IMR-90 (cell line): ENCODE measurements at regions not wholly inside any gene's neighbourhood (a gene's known extent, or its start where the extent isn't known, plus 50 kb on each side); places are given as distances from the start of the nearest gene placed in this dataset.

Source experiments
- ATAC-seq: fragments of 200-7000 bp; cut with Tn5 transposase; 2 replicates; pipeline ENCODE4 v1.9.1; 2020; ENCODE audit warnings: low read depth, mild to moderate bottlenecking, moderate library complexity
- BruUV-seq: library from RNA; stranded (reverse); fragments of 400-500 nt; replicated peaks from 2 replicates; lab custom pipeline; 2021; lab: Mats Ljungman, UMichigan
- CTCF ChIA-PET: fragments of 300-600 bp; formaldehyde crosslinking; extraction: SDS; loops from one replicate; lab custom pipeline; 2021; ENCODE audit warnings: antibody characterized with exemption; lab: Yijun Ruan, JAX
- POLR2A ChIA-PET: fragments of 300-600 bp; sonication (Branson Sonifier 250); formaldehyde crosslinking; loops from one replicate; lab custom pipeline; 2022; ENCODE audit warnings: antibody characterized with exemption; ENCODE audit not compliant: unreplicated experiment; lab: Charles Lee
- DNase-seq: peaks from one replicate; pipeline ENCODE4 v3.0.0; 2013
- H2AFZ ChIP-seq: replicated peaks from 2 replicates; pipeline ENCODE3; 2013; ENCODE audit warnings: low read length, mild to moderate bottlenecking; ENCODE audit not compliant: poor library complexity
- H2AK5ac ChIP-seq: 2 replicates; pipeline ENCODE4 v1.6.1; 2013; ENCODE audit warnings: low read depth, low read length, inconsistent platforms
- H2AK9ac ChIP-seq: replicated peaks from 2 replicates; pipeline ENCODE3; 2013; ENCODE audit warnings: mild to moderate bottlenecking, low read depth, low read length, moderate library complexity; ENCODE audit not compliant: poor library complexity
- H2BK120ac ChIP-seq: 2 replicates; pipeline ENCODE4 v1.6.1; 2013; ENCODE audit warnings: low read depth, low read length, inconsistent platforms
- H2BK15ac ChIP-seq: 3 replicates; pipeline ENCODE4 v1.6.1; 2013; ENCODE audit warnings: low read depth, low read length, inconsistent platforms
- H2BK20ac ChIP-seq: 2 replicates; pipeline ENCODE4 v1.6.1; 2013; ENCODE audit warnings: low read depth, mild to moderate bottlenecking, inconsistent platforms, low read length, moderate library complexity
- H2BK5ac ChIP-seq: 2 replicates; pipeline ENCODE4 v1.6.1; 2013; ENCODE audit warnings: mild to moderate bottlenecking, low read depth, low read length, inconsistent platforms; ENCODE audit not compliant: poor library complexity, severe bottlenecking
- H3K14ac ChIP-seq: replicated peaks from 2 replicates; pipeline ENCODE4 v1.6.1; 2013; ENCODE audit warnings: low read depth, low read length, inconsistent platforms
- H3K18ac ChIP-seq: 2 replicates; pipeline ENCODE4 v1.6.1; 2013; ENCODE audit warnings: low read depth, low read length, control low read depth
- H3K23ac ChIP-seq: 2 replicates; pipeline ENCODE4 v1.6.1; 2013; ENCODE audit warnings: low read depth, low read length, inconsistent platforms
- H3K27ac ChIP-seq: 2 replicates; pipeline ENCODE4 v1.5.1; 2013; ENCODE audit warnings: mild to moderate bottlenecking, control low read depth, low read length; ENCODE audit not compliant: insufficient read depth
- H3K27me3 ChIP-seq: 2 replicates; pipeline ENCODE4 v1.6.1; 2013; ENCODE audit warnings: low read length; ENCODE audit not compliant: control insufficient read depth, insufficient read depth
- H3K36me3 ChIP-seq: 2 replicates; pipeline ENCODE4 v1.6.1; 2013; ENCODE audit warnings: low read length, mixed read lengths; ENCODE audit not compliant: control insufficient read depth, insufficient read depth
- H3K4ac ChIP-seq: 2 replicates; pipeline ENCODE4 v1.6.1; 2013; ENCODE audit warnings: low read depth, low read length, inconsistent platforms
- H3K4me1 ChIP-seq: 2 replicates; pipeline ENCODE4 v1.6.1; 2013; ENCODE audit warnings: low read length, mixed read lengths; ENCODE audit not compliant: control insufficient read depth, insufficient read depth
- H3K4me2 ChIP-seq: 2 replicates; pipeline ENCODE4 v1.6.1; 2013; ENCODE audit warnings: low read depth, mild to moderate bottlenecking, control low read depth, low read length, moderate library complexity
- H3K4me3 ChIP-seq: 2 replicates; pipeline ENCODE4 v1.5.1; 2013; ENCODE audit warnings: low read depth, mild to moderate bottlenecking, control low read depth, low read length, moderate library complexity; ENCODE audit not compliant: insufficient read depth
- H3K56ac ChIP-seq: 2 replicates; pipeline ENCODE4 v1.6.1; 2013; ENCODE audit warnings: low read length, inconsistent platforms; ENCODE audit not compliant: insufficient read depth; ENCODE audit errors: extremely low read depth
- H3K79me1 ChIP-seq, 2 experiments: 2 replicates each; pipeline ENCODE4 v1.6.1; 2013; ENCODE audit warnings: low read length in 2 of 2, inconsistent platforms in 1 of 2, low read depth in 1 of 2
- H3K9ac ChIP-seq: 2 replicates; pipeline ENCODE4 v1.6.1; 2013; ENCODE audit warnings: low read depth, low read length, control low read depth
- H3K9me1 ChIP-seq: 2 replicates; pipeline ENCODE4 v1.6.1; 2013; ENCODE audit warnings: low read length, inconsistent platforms; ENCODE audit not compliant: insufficient read depth
- H3K9me3 ChIP-seq: 2 replicates; pipeline ENCODE4 v1.6.1; 2013; ENCODE audit warnings: low read length; ENCODE audit not compliant: control insufficient read depth, insufficient read depth
- H4K20me1 ChIP-seq: 2 replicates; pipeline ENCODE4 v1.6.1; 2013; ENCODE audit warnings: low read length, inconsistent platforms; ENCODE audit not compliant: insufficient read depth
- H4K5ac ChIP-seq: 2 replicates; pipeline ENCODE4 v1.6.1; 2013; ENCODE audit warnings: mild to moderate bottlenecking, low read depth, low read length, control low read depth
- H4K8ac ChIP-seq, 2 experiments: 2 replicates each; pipeline ENCODE4 v1.6.1; 2013; ENCODE audit warnings: low read depth in 2 of 2, low read length in 2 of 2, control low read depth in 1 of 2, inconsistent platforms in 1 of 2
- H4K91ac ChIP-seq: 2 replicates; pipeline ENCODE4 v1.6.1; 2013; ENCODE audit warnings: low read depth, low read length, inconsistent platforms; ENCODE audit not compliant: insufficient read depth
- CEBPB ChIP-seq: IDR thresholded peaks from 2 replicates; pipeline ENCODE4 v1.6.1; 2012; ENCODE audit warnings: low read depth, low read length, improper control_type of control experiment
- CHD1 ChIP-seq: IDR thresholded peaks from 2 replicates; pipeline ENCODE4 v1.6.1; 2012; ENCODE audit warnings: low read depth, low read length, improper control_type of control experiment
- CTCF ChIP-seq: conservative IDR thresholded peaks from 2 replicates; pipeline ENCODE4 v1.5.1; 2012; ENCODE audit warnings: mild to moderate bottlenecking, low read depth, low read length, improper control_type of control experiment
- FOS ChIP-seq: fragments of 150-350 bp; IDR thresholded peaks from 2 replicates; pipeline ENCODE4 v1.6.1; 2016; ENCODE audit warnings: low read depth, low read length
- MAFK ChIP-seq: IDR thresholded peaks from 2 replicates; pipeline ENCODE4 v1.6.1; 2012; ENCODE audit warnings: low read depth, low read length, improper control_type of control experiment
- MAZ ChIP-seq: IDR thresholded peaks from 2 replicates; pipeline ENCODE4 v1.6.1; 2012; ENCODE audit warnings: low read depth, mild to moderate bottlenecking, low read length, improper control_type of control experiment, moderate library complexity, borderline replicate concordance
- MXI1 ChIP-seq: IDR thresholded peaks from 2 replicates; pipeline ENCODE4 v1.6.1; 2012; ENCODE audit warnings: low read depth, mild to moderate bottlenecking, low read length, moderate library complexity, borderline replicate concordance
- POLR2A ChIP-seq: IDR thresholded peaks from 2 replicates; pipeline ENCODE4 v1.6.1; 2012; ENCODE audit warnings: mild to moderate bottlenecking, low read depth, low read length
- SMC3 ChIP-seq: fragments of 150-350 bp; IDR thresholded peaks from 2 replicates; pipeline ENCODE4 v1.6.1; 2016; ENCODE audit warnings: low read depth, mild to moderate bottlenecking, antibody characterized with exemption, low read length, moderate library complexity
- WGBS, 2 experiments: methylation state at CpG; one replicate each; pipeline versions ENCODE4 v1.1.5 to v1.1.7; 2013; ENCODE audit warnings: missing lambda C conversion rate in 2 of 2; ENCODE audit not compliant: insufficient read length in 1 of 2; ENCODE audit errors: extremely low coverage in 2 of 2; 5-methylcytosine and 5-hydroxymethylcytosine counted together
- dilution Hi-C: fragments of 300-500 bp; cut with HindIII; formaldehyde crosslinking; loops from one replicate; pipeline ENCODE4 v1.14.3; 2018; ENCODE audit warnings: low sequenced_read_pairs; ENCODE audit not compliant: unreplicated experiment
- in situ Hi-C: fragments of 300-500 bp; cut with MboI; formaldehyde crosslinking; loops from 3 replicates; pipeline ENCODE4 v1.14.3; 2019; ENCODE audit warnings: low sequenced_read_pairs, inconsistent platforms, mixed read lengths
- intact Hi-C: fragments of 100-400 bp; cut with micrococcal nuclease; formaldehyde crosslinking; loops from 2 replicates; pipeline ENCODE4 v1.10.0; 2022
- TF ChIP-seq, protein P1 (sequence below): fragments of 150-350 bp; IDR thresholded peaks from 2 replicates; pipeline ENCODE4 v1.6.1; 2016; ENCODE audit warnings: low read depth, mild to moderate bottlenecking, low read length, moderate library complexity, borderline replicate concordance
- TF ChIP-seq, protein P2 (sequence below): fragments of 150-350 bp; IDR thresholded peaks from 2 replicates; pipeline ENCODE4 v1.6.1; 2017; ENCODE audit warnings: mild to moderate bottlenecking, antibody characterized with exemption, low read length, low read depth

DNA sequence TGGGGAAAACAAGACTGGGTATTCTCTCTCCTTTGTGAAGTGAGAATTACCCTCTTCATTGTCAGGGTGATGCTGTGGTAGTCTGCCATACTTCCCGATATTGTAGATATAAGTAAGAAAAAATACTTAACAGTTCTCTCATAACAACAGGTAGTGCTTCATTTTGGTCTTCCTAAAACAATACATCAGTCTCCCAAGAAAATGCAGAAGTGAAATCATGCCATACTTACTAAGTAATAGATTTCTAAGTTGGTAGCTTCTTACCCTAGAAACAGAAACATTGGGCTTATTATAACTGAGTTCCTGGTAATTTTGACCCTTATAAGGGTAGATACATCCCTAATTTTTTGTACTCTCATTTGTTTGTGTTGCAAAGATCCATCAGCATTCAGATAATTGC lies 460.7 kb upstream of the DCC start:
- no TSS peak for BruUV-seq
- Histone ChIP-seq H3K27ac (no peak overlapping the region), H2AK9ac (no peak overlapping the region), H3K9me3 (peaks cover 9% of the 10 kb centered on the region; the same call in 1 of the 2 replicates), H4K5ac (no peak overlapping the region), H4K20me1 (no peaks in the 10 kb centered on the region), H2AFZ (no peak overlapping the region), H4K8ac (no peak overlapping the region), H3K27me3 (no peaks in the 10 kb centered on the region), H2BK20ac (no peak overlapping the region), H3K4me1 (no peaks in the 10 kb centered on the region), H3K9ac (no peak overlapping the region), H3K18ac (no peak overlapping the region), H3K9me1 (no peaks in the 10 kb centered on the region), H3K56ac (no peak overlapping the region), H2AK5ac (no peak overlapping the region), H3K4me3 (no peak overlapping the region), H4K91ac (no peak overlapping the region), H3K4me2 (no peak overlapping the region), H3K4ac (no peak overlapping the region), H3K23ac (no peak overlapping the region), H3K36me3 (no peaks in the 10 kb centered on the region), H2BK120ac (no peak overlapping the region), H3K14ac (no peak overlapping the region), H3K79me1 (no peaks in the 10 kb centered on the region), H2BK5ac (no peak overlapping the region), H2BK15ac (no peak overlapping the region)
- CTCF ChIA-PET: no interaction called here
- no peak for DNase-seq
- no peak for TF ChIP-seq MAZ
- no peak for TF ChIP-seq POLR2A
- no peak for TF ChIP-seq CTCF
- no peak for TF ChIP-seq MAFK
- no peak for TF ChIP-seq SMC3
- TF ChIP-seq, protein P1, sequence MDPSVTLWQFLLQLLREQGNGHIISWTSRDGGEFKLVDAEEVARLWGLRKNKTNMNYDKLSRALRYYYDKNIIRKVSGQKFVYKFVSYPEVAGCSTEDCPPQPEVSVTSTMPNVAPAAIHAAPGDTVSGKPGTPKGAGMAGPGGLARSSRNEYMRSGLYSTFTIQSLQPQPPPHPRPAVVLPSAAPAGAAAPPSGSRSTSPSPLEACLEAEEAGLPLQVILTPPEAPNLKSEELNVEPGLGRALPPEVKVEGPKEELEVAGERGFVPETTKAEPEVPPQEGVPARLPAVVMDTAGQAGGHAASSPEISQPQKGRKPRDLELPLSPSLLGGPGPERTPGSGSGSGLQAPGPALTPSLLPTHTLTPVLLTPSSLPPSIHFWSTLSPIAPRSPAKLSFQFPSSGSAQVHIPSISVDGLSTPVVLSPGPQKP: no peak
- no peak for TF ChIP-seq CEBPB
- TF ChIP-seq, protein P2, sequence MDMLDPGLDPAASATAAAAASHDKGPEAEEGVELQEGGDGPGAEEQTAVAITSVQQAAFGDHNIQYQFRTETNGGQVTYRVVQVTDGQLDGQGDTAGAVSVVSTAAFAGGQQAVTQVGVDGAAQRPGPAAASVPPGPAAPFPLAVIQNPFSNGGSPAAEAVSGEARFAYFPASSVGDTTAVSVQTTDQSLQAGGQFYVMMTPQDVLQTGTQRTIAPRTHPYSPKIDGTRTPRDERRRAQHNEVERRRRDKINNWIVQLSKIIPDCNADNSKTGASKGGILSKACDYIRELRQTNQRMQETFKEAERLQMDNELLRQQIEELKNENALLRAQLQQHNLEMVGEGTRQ: no peak
- no peak for TF ChIP-seq FOS
- TF ChIP-seq MXI1: no peak
- no peak for TF ChIP-seq CHD1
- in situ Hi-C loops (no loop called here), intact Hi-C loops (no loop called here), dilution Hi-C loops (no loop called here)
- POLR2A ChIA-PET: no interaction called here
- no CpG with 5 or more reads among the region's 1 CpG for WGBS, 2 experiments
- ATAC-seq: no peak
